ENCODE measurements at regions not wholly inside any gene's neighbourhood (a gene's known extent, or its start where the extent isn't known, plus 50 kb on each side); places are given as distances from the start of the nearest gene placed in this dataset.

GRCh38 chr4:165668694-165669093 is 204.3 kb upstream of the TLL1 start:
- TF ChIP-seq CTCF (IDR thresholded peaks at IDR 0.05; ENCODE audit: partially characterized antibody, unreplicated experiment): no peak
- Mint-ChIP-seq H3K9me3 (ENCODE audit: unreplicated experiment) (no peaks in the 10 kb centered on the region), H3K4me1 (ENCODE audit: low read depth, unreplicated experiment) (no peaks in the 10 kb centered on the region), H3K4me3 (ENCODE audit: unreplicated experiment) (no peak overlapping the region), H3K27ac (ENCODE audit: unreplicated experiment) (no peak overlapping the region), H3K36me3 (ENCODE audit: unreplicated experiment) (no peaks in the 10 kb centered on the region), H3K27me3 (ENCODE audit: unreplicated experiment) (no peaks in the 10 kb centered on the region)
- no peak for DNase-seq

- no peaks in the 10 kb centered on the region for H3K36me3 Mint-ChIP-seq (ENCODE audit: unreplicated experiment)
- H3K4me3 Mint-ChIP-seq (ENCODE audit: unreplicated experiment): no peak overlapping the region
- no peak for TF ChIP-seq CTCF (IDR thresholded peaks at IDR 0.05; ENCODE audit: partially characterized antibody, unreplicated experiment)
- no peak overlapping the region for H3K27ac Mint-ChIP-seq (ENCODE audit: unreplicated experiment)
- H3K9me3 Mint-ChIP-seq (ENCODE audit: unreplicated experiment): no peaks in the 10 kb centered on the region
- no peak for DNase-seq
- H3K27me3 Mint-ChIP-seq (ENCODE audit: unreplicated experiment): no peaks in the 10 kb centered on the region
- no peaks in the 10 kb centered on the region for H3K4me1 Mint-ChIP-seq (ENCODE audit: low read depth, unreplicated experiment)
Observed at GRCh38 chr4:165677081-165677480, 196.0 kb upstream of the TLL1 start.

GRCh38 chr4:165678236-165678935 is 194.7 kb upstream of the TLL1 start:
- Mint-ChIP-seq H3K4me1 (ENCODE audit: low read depth, unreplicated experiment) (no peaks in the 10 kb centered on the region), H3K36me3 (ENCODE audit: unreplicated experiment) (no peaks in the 10 kb centered on the region), H3K27ac (ENCODE audit: unreplicated experiment) (no peak overlapping the region), H3K9me3 (ENCODE audit: unreplicated experiment) (no peaks in the 10 kb centered on the region), H3K4me3 (ENCODE audit: unreplicated experiment) (no peak overlapping the region), H3K27me3 (ENCODE audit: unreplicated experiment) (no peaks in the 10 kb centered on the region)
- no peak for DNase-seq
- no peak for TF ChIP-seq CTCF (IDR thresholded peaks at IDR 0.05; ENCODE audit: partially characterized antibody, unreplicated experiment)

GRCh38 chr4:165678936-165679325 is 194.1 kb upstream of the TLL1 start:
- Mint-ChIP-seq H3K36me3 (ENCODE audit: unreplicated experiment) (no peaks in the 10 kb centered on the region), H3K4me1 (ENCODE audit: low read depth, unreplicated experiment) (peaks cover 2% of the 10 kb centered on the region), H3K27ac (ENCODE audit: unreplicated experiment) (no peak overlapping the region), H3K27me3 (ENCODE audit: unreplicated experiment) (no peaks in the 10 kb centered on the region), H3K4me3 (ENCODE audit: unreplicated experiment) (no peak overlapping the region), H3K9me3 (ENCODE audit: unreplicated experiment) (no peaks in the 10 kb centered on the region)
- TF ChIP-seq CTCF (IDR thresholded peaks at IDR 0.05; ENCODE audit: partially characterized antibody, unreplicated experiment): no peak
- DNase-seq: no peak

GRCh38 chr4:165680821-165681220 is 192.2 kb upstream of the TLL1 start:
- no peaks in the 10 kb centered on the region for H3K36me3 Mint-ChIP-seq (ENCODE audit: unreplicated experiment)
- peaks cover 9% of the 10 kb centered on the region for H3K4me1 Mint-ChIP-seq (ENCODE audit: low read depth, unreplicated experiment)
- H3K27me3 Mint-ChIP-seq (ENCODE audit: unreplicated experiment): no peaks in the 10 kb centered on the region
- H3K27ac Mint-ChIP-seq (ENCODE audit: unreplicated experiment): no peak overlapping the region
- H3K4me3 Mint-ChIP-seq (ENCODE audit: unreplicated experiment): no peak overlapping the region
- TF ChIP-seq CTCF (IDR thresholded peaks at IDR 0.05; ENCODE audit: partially characterized antibody, unreplicated experiment): no peak
- no peak for DNase-seq
- H3K9me3 Mint-ChIP-seq (ENCODE audit: unreplicated experiment): no peaks in the 10 kb centered on the region
